Neural crest cell (in vitro differentiated cells): ENCODE measurements at regions not wholly inside any gene's neighbourhood (a gene's known extent, or its start where the extent isn't known, plus 50 kb on each side); places are given as distances from the start of the nearest gene placed in this dataset.
A peak's percentile ranks its signal among the peaks of the same experiment; 100 is the strongest.

Experiments
- DNase-seq: peaks from one replicate; pipeline ENCODE4 v3.0.0; 2021; ENCODE audit warnings: low read depth, mixed read lengths, low spot score
- H3K27ac Mint-ChIP-seq: one replicate; pipeline ENCODE4 v1.8.0; 2021; ENCODE audit warnings: mild to moderate bottlenecking, mixed read lengths; ENCODE audit not compliant: unreplicated experiment
- H3K27me3 Mint-ChIP-seq: 2 replicates; pipeline ENCODE4 v1.8.0; 2021; ENCODE audit warnings: low read depth, mild to moderate bottlenecking, mixed read lengths
- H3K36me3 Mint-ChIP-seq: 2 replicates; pipeline ENCODE4 v1.8.0; 2021; ENCODE audit warnings: low read depth, mild to moderate bottlenecking, mixed read lengths
- H3K4me1 Mint-ChIP-seq: 2 replicates; pipeline ENCODE4 v1.8.0; 2021; ENCODE audit warnings: mixed read lengths
- H3K4me3 Mint-ChIP-seq: one replicate; pipeline ENCODE4 v1.8.0; 2021; ENCODE audit warnings: mild to moderate bottlenecking, mixed read lengths
- H3K9me3 Mint-ChIP-seq: 2 replicates; pipeline ENCODE4 v1.8.0; 2021; ENCODE audit warnings: mixed read lengths
- CTCF ChIP-seq: fragments of 200-600 bp; sonication (generic); conservative IDR thresholded peaks from 2 replicates; pipeline ENCODE4 v1.5.0; 2021; ENCODE audit warnings: antibody characterized with exemption, mild to moderate bottlenecking

- Mint-ChIP-seq H3K9me3 (peaks cover 8% of the 10 kb centered on the region), H3K27ac (no peak overlapping the region), H3K36me3 (peaks cover 2% of the 10 kb centered on the region), H3K4me1 (peaks cover 12% of the 10 kb centered on the region), H3K4me3 (no peak overlapping the region), H3K27me3 (no peaks in the 10 kb centered on the region)
- TF ChIP-seq CTCF = no peak
- no peak for DNase-seq
Observed at GRCh38 chr18:39801848-39802247, 2153.2 kb upstream of the PIK3C3 start.

- DNase-seq = no peak
- no peak for TF ChIP-seq CTCF
- Mint-ChIP-seq H3K4me1 (peaks cover 12% of the 10 kb centered on the region), H3K36me3 (peaks cover 2% of the 10 kb centered on the region), H3K27me3 (no peaks in the 10 kb centered on the region), H3K4me3 (no peak overlapping the region), H3K27ac (no peak overlapping the region), H3K9me3 (peaks cover 8% of the 10 kb centered on the region)
Observed at GRCh38 chr18:39801010-39801409, 2154.0 kb upstream of the PIK3C3 start.

- H3K27me3 Mint-ChIP-seq = no peaks in the 10 kb centered on the region
- no peak for TF ChIP-seq CTCF
- H3K9me3 Mint-ChIP-seq = peaks cover 8% of the 10 kb centered on the region
- DNase-seq = no peak
- H3K27ac Mint-ChIP-seq = peak overlapping the region; percentile 78
- H3K4me3 Mint-ChIP-seq = peak overlapping the region; percentile 94
- H3K4me1 Mint-ChIP-seq = peaks cover 25% of the 10 kb centered on the region
- peaks cover 7% of the 10 kb centered on the region for H3K36me3 Mint-ChIP-seq
Observed at GRCh38 chr18:39799006-39799405, 2156.0 kb upstream of the PIK3C3 start.

- no peaks in the 10 kb centered on the region for H3K27me3 Mint-ChIP-seq
- DNase-seq = no peak
- TF ChIP-seq CTCF = no peak
- peaks cover 2% of the 10 kb centered on the region for H3K9me3 Mint-ChIP-seq
- no peak overlapping the region for H3K27ac Mint-ChIP-seq
- no peak overlapping the region for H3K4me3 Mint-ChIP-seq
- H3K4me1 Mint-ChIP-seq = peaks cover 40% of the 10 kb centered on the region
- H3K36me3 Mint-ChIP-seq = peaks cover 8% of the 10 kb centered on the region
Observed at GRCh38 chr18:39796393-39796792, 2158.6 kb upstream of the PIK3C3 start.

- no peak for DNase-seq
- H3K27me3 Mint-ChIP-seq = no peaks in the 10 kb centered on the region
- no peaks in the 10 kb centered on the region for H3K9me3 Mint-ChIP-seq
- peak overlapping the region; percentile 58 for H3K4me3 Mint-ChIP-seq
- H3K36me3 Mint-ChIP-seq = peaks cover 8% of the 10 kb centered on the region
- TF ChIP-seq CTCF = no peak
- H3K27ac Mint-ChIP-seq = no peak overlapping the region
- H3K4me1 Mint-ChIP-seq = peaks cover 40% of the 10 kb centered on the region
Observed at GRCh38 chr18:39795350-39795749, 2159.7 kb upstream of the PIK3C3 start.

- Mint-ChIP-seq H3K27me3 (no peaks in the 10 kb centered on the region), H3K27ac (peak overlapping the region; percentile 89), H3K36me3 (peaks cover 8% of the 10 kb centered on the region), H3K4me1 (peaks cover 31% of the 10 kb centered on the region), H3K4me3 (peak overlapping the region; percentile 28), H3K9me3 (no peaks in the 10 kb centered on the region)
- no peak for DNase-seq
- TF ChIP-seq CTCF = no peak
Observed at GRCh38 chr18:39793609-39794008, 2161.4 kb upstream of the PIK3C3 start.
